Endometrium (tissue), 2 donors: ENCODE measurements at regions not wholly inside any gene's neighbourhood (a gene's known extent, or its start where the extent isn't known, plus 50 kb on each side); places are given as distances from the start of the nearest gene placed in this dataset.

Experiments
- FAIRE-seq: peaks from 2 replicates; lab custom pipeline; 2012; peaks lifted over from hg19 to GRCh38; lab: Jason Lieb, UNC
- donor health status: control.
- donor health status: control.

GRCh38 chr1:239539051-239539450 is 152.7 kb downstream of the CHRM3 start:
- FAIRE-seq: no peak

- FAIRE-seq: no peak
Measured at GRCh38 chr1:239539812-239540211, 153.4 kb downstream of the CHRM3 start.

GRCh38 chr1:239543873-239544272 is 157.5 kb downstream of the CHRM3 start:
- no peak for FAIRE-seq

GRCh38 chr1:239545466-239545865 is 159.1 kb downstream of the CHRM3 start:
- FAIRE-seq: no peak

- FAIRE-seq: no peak
Measured at GRCh38 chr1:239547987-239548386, 161.6 kb downstream of the CHRM3 start.

- FAIRE-seq: no peak
Measured at GRCh38 chr1:239550178-239550577, 163.8 kb downstream of the CHRM3 start.

GRCh38 chr1:239555350-239555749 is 169.0 kb downstream of the CHRM3 start:
- no peak for FAIRE-seq

- no peak for FAIRE-seq
Measured at GRCh38 chr1:239558559-239558958, 172.2 kb downstream of the CHRM3 start.

- FAIRE-seq: no peak
Measured at GRCh38 chr1:239558991-239559390, 172.6 kb downstream of the CHRM3 start.

GRCh38 chr1:239560921-239561320 is 174.6 kb downstream of the CHRM3 start:
- FAIRE-seq: no peak

- no peak for FAIRE-seq
Measured at GRCh38 chr1:239562095-239562494, 175.7 kb downstream of the CHRM3 start.

- no peak for FAIRE-seq
Measured at GRCh38 chr1:239563681-239564080, 177.3 kb downstream of the CHRM3 start.

GRCh38 chr1:239566074-239566473 is 179.7 kb downstream of the CHRM3 start:
- FAIRE-seq: no peak

- no peak for FAIRE-seq
Measured at GRCh38 chr1:239570878-239571277, 184.5 kb downstream of the CHRM3 start.

- no peak for FAIRE-seq
Measured at GRCh38 chr1:239572183-239572582, 185.8 kb downstream of the CHRM3 start.

GRCh38 chr1:239574112-239574511 is 187.7 kb downstream of the CHRM3 start:
- no peak for FAIRE-seq

GRCh38 chr1:239575113-239575512 is 188.7 kb downstream of the CHRM3 start:
- no peak for FAIRE-seq

GRCh38 chr1:239583536-239583935 is 197.2 kb downstream of the CHRM3 start:
- FAIRE-seq: peak; percentile 69

GRCh38 chr1:239586128-239586527 is 199.8 kb downstream of the CHRM3 start:
- FAIRE-seq: no peak

GRCh38 chr1:239587066-239587465 is 200.7 kb downstream of the CHRM3 start:
- FAIRE-seq: no peak

- FAIRE-seq: no peak
Measured at GRCh38 chr1:239587574-239588369, 201.4 kb downstream of the CHRM3 start.

- no peak for FAIRE-seq
Measured at GRCh38 chr1:239590556-239590955, 204.2 kb downstream of the CHRM3 start.

- no peak for FAIRE-seq
Measured at GRCh38 chr1:239593527-239593926, 207.2 kb downstream of the CHRM3 start.

GRCh38 chr1:239600588-239600987 is 214.2 kb downstream of the CHRM3 start:
- FAIRE-seq: no peak
